Ishikawa (cell line): ENCODE measurements at regions not wholly inside any gene's neighbourhood (a gene's known extent, or its start where the extent isn't known, plus 50 kb on each side); places are given as distances from the start of the nearest gene placed in this dataset.
A peak's percentile ranks its signal among the peaks of the same experiment; 100 is the strongest.

Source experiments
- CEBPB ChIP-seq: IDR thresholded peaks from 2 replicates; pipeline ENCODE4 v1.6.1; 2012
- CREB1 ChIP-seq: IDR thresholded peaks from 2 replicates; pipeline ENCODE4 v1.6.1; 2012; ENCODE audit warnings: low read depth
- EGR1 ChIP-seq: IDR thresholded peaks from 2 replicates; pipeline ENCODE4 v1.6.1; 2012
- EP300 ChIP-seq: IDR thresholded peaks from 2 replicates; pipeline ENCODE4 v1.6.1; 2012; ENCODE audit warnings: borderline replicate concordance
- FOXM1 ChIP-seq: IDR thresholded peaks from 2 replicates; pipeline ENCODE4 v1.6.1; 2012; ENCODE audit warnings: low read depth, borderline replicate concordance
- MAX ChIP-seq: IDR thresholded peaks from 2 replicates; pipeline ENCODE4 v1.6.1; 2012
- NFIC ChIP-seq: IDR thresholded peaks from 2 replicates; pipeline ENCODE4 v1.6.1; 2012
- RAD21 ChIP-seq: IDR thresholded peaks from 2 replicates; pipeline ENCODE4 v1.6.1; 2012; ENCODE audit warnings: low read depth
- REST ChIP-seq: IDR thresholded peaks from 2 replicates; pipeline ENCODE4 v1.6.1; 2012; ENCODE audit warnings: low read depth, mild to moderate bottlenecking
- TAF1 ChIP-seq: IDR thresholded peaks from 2 replicates; pipeline ENCODE4 v1.6.1; 2012; ENCODE audit warnings: low read depth, mild to moderate bottlenecking
- TCF12 ChIP-seq: IDR thresholded peaks from 2 replicates; pipeline ENCODE4 v1.6.1; 2012; ENCODE audit warnings: low read depth
- TEAD4 ChIP-seq: IDR thresholded peaks from 2 replicates; pipeline ENCODE4 v1.6.1; 2012
- USF1 ChIP-seq: IDR thresholded peaks from 2 replicates; pipeline ENCODE4 v1.6.1; 2012
- YY1 ChIP-seq: IDR thresholded peaks from 2 replicates; pipeline ENCODE4 v1.6.1; 2012; ENCODE audit warnings: low read depth
- ZBTB7A ChIP-seq: IDR thresholded peaks from 2 replicates; pipeline ENCODE4 v1.6.1; 2012; ENCODE audit warnings: low read depth

- TF ChIP-seq EP300 = no peak
- no peak for TF ChIP-seq RAD21
- TF ChIP-seq CEBPB = no peak
- TF ChIP-seq NFIC = no peak
- TF ChIP-seq EGR1 = no peak
- no peak for TF ChIP-seq MAX
- no peak for TF ChIP-seq REST
- TF ChIP-seq USF1 = no peak
- TF ChIP-seq YY1 = no peak
- TF ChIP-seq FOXM1 = no peak
- TF ChIP-seq TAF1 = no peak
- TF ChIP-seq CREB1 = no peak
- no peak for TF ChIP-seq TCF12
- TF ChIP-seq TEAD4 = no peak
- TF ChIP-seq ZBTB7A = no peak
Measured at GRCh38 chr13:57003682-57004081, 137.0 kb upstream of the PRR20A start.

GRCh38 chr13:57017357-57017756, 123.4 kb upstream of the PRR20A start:
- TF ChIP-seq NFIC (no peak), CEBPB (no peak), MAX (no peak), ZBTB7A (no peak), REST (no peak), EP300 (no peak), EGR1 (no peak), TCF12 (no peak), TEAD4 (no peak), USF1 (no peak), YY1 (no peak), TAF1 (no peak), CREB1 (no peak), FOXM1 (no peak), RAD21 (no peak)

GRCh38 chr13:57018915-57019314, 121.8 kb upstream of the PRR20A start:
- TF ChIP-seq TCF12 = no peak
- TF ChIP-seq CEBPB = no peak
- no peak for TF ChIP-seq YY1
- no peak for TF ChIP-seq EGR1
- TF ChIP-seq MAX = no peak
- TF ChIP-seq USF1 = no peak
- TF ChIP-seq EP300 = no peak
- no peak for TF ChIP-seq ZBTB7A
- TF ChIP-seq TEAD4 = no peak
- TF ChIP-seq TAF1 = no peak
- TF ChIP-seq NFIC = no peak
- no peak for TF ChIP-seq REST
- TF ChIP-seq RAD21 = no peak
- TF ChIP-seq FOXM1 = no peak
- no peak for TF ChIP-seq CREB1

- peak; percentile 38; the same call in 1 of the 2 replicates for TF ChIP-seq RAD21
- TF ChIP-seq TAF1 = no peak
Measured at GRCh38 chr13:57030671-57031070, 110.0 kb upstream of the PRR20A start.
